Activated CD4-positive, alpha-beta T cell treated with anti-CD3 and anti-CD28 coated beads, Interleukin-2, amount 50 U/mL, for 24 hours (primary cell): ENCODE measurements at regions not wholly inside any gene's neighbourhood (a gene's known extent, or its start where the extent isn't known, plus 50 kb on each side); places are given as distances from the start of the nearest gene placed in this dataset.

Experiments
- DNase-seq, 2 donors: peaks; one replicate each; pipeline ENCODE4 v3.0.0-alpha.2; 2020; ENCODE audit warnings: low read depth in 1 of 2, low spot score in 1 of 2

DNA sequence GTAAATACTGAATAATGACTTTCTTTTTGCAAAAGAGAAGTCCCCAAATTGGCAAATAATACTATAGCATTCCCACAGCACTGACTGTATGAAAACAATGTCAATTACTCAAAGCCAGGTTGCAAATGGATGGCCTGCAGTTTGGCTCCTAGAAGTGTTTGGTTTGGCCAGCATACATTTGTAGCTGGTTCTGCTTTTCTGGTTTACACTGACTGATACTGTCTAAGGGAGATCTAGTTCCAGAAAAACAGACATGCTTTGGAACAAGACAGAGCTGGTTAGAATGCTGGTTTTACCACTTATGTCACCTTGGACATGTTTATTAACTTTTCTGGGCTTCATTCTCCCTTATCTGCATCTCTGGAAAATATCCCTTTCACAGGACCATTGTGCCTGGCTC lies 81.5 kb upstream of the TRPM3 start:
- no peak for DNase-seq

DNA sequence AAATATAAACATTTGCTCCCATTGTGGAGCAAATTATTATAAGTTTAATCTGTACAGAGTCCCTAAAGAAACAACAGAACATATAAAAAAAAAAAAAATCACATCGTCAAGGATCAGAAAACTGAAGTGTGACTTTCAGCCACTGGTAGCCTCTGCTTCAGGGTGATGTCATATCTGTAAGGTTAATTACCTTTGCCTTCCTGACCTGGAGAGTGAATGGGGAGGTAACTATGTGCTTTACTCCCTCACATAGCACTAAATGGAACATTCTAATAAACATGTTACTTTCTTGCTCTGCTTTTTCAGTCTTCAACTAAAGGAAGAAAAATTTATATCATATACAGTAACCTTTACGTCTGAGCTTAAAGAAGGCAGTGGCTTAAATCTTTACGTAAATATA lies 70.3 kb upstream of the TRPM3 start:
- no peak for DNase-seq

DNA sequence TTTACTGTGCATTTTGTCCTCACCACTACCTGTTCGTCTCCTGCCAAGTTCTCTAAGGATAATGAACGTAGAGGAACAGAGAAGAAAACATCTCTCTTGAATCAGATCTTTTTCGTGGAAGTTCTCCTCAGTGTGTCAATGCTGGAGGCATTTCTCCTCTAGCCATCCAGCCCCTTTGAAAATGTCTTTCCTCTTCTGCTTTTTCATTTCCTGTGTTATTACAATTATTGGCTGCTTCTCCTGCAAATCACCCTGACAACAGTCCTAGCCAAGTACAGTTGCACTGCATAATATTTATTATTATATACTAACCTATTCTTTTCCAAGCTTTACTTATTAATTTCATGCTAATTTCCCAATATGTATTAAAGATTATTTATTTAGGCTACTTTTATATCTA lies 61.8 kb upstream of the TRPM3 start:
- no peak for DNase-seq

DNA sequence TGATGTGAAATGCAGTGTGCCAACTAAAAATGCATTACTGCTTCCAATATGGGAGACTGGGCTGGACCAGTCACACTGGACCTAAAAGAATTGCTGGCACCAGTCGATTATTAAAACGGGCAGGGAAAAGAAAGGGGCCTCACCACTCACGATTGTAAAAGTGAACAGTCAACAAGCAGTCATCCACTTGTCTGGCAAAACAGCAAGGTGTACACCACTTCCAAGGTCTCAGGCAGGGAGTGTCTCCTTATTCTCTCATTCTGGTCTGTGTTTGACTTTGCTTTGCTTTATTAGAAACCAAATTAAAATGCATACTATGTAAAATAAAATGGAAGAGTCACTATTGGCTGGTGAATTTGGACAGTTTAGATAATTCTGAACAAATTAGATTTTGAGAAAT lies 57.8 kb upstream of the TRPM3 start:
- DNase-seq = no peak

DNA sequence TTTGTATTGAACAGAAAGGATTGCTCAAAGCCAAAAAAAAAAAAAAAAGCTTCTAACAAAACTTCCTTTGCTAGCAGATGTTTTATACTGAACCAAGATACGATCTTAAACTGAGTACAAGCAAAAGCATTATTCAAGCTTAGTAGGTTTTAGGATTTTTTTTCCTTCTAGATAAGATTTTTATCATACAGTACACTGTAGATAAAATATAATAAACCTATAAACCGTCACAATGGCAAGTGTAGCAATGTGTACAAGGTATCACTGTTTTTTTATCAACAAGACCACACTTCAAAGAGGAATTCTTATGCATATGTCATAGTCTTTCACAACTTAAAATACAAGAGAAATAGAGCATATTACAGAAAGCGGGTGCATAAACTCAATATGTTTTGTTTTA lies 56.5 kb upstream of the TRPM3 start:
- DNase-seq = no peak

DNA sequence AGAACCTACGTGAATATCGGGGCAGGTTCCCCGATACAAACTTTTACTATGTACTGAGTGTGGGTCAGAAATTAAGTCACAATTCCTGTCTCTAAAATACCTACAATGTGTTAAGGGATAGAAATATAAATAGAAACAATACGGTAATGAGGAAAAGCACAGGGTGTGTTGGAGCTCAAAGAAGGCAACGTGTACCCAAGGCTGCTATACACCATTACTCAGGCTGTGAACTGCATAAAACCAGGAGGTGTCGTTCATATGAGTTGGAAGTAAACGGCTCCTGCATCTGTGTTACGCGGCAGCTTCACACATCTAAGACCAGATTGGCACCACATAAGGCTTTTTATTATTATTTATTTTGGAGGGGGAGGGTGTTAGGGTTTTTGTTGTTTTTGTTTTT lies 50.1 kb upstream of the TRPM3 start:
- no peak for DNase-seq
